ENCODE measurements at regions not wholly inside any gene's neighbourhood (a gene's known extent, or its start where the extent isn't known, plus 50 kb on each side); places are given as distances from the start of the nearest gene placed in this dataset.

GRCh38 chr11:129695571-129696308 is 119.9 kb upstream of the TMEM45B start:
- H3K4me1 Mint-ChIP-seq: peaks cover 4% of the 10 kb centered on the region
- H3K36me3 Mint-ChIP-seq: peaks cover 1% of the 10 kb centered on the region
- no peaks in the 10 kb centered on the region for H3K9me3 Mint-ChIP-seq
- no peak overlapping the region for H3K27ac Mint-ChIP-seq
- no peaks in the 10 kb centered on the region for H3K27me3 Mint-ChIP-seq
- H3K4me3 Mint-ChIP-seq: peak overlapping the region; percentile 88

- Mint-ChIP-seq H3K27ac (no peak overlapping the region), H3K36me3 (peaks cover 1% of the 10 kb centered on the region), H3K9me3 (no peaks in the 10 kb centered on the region), H3K27me3 (no peaks in the 10 kb centered on the region), H3K4me3 (peak overlapping the region; percentile 54), H3K4me1 (peaks cover 4% of the 10 kb centered on the region)
Observed at GRCh38 chr11:129696309-129696989, 119.2 kb upstream of the TMEM45B start.

- H3K36me3 Mint-ChIP-seq: no peaks in the 10 kb centered on the region
- H3K4me3 Mint-ChIP-seq: no peak overlapping the region
- H3K9me3 Mint-ChIP-seq: no peaks in the 10 kb centered on the region
- H3K27me3 Mint-ChIP-seq: no peaks in the 10 kb centered on the region
- peaks cover 4% of the 10 kb centered on the region for H3K4me1 Mint-ChIP-seq
- H3K27ac Mint-ChIP-seq: no peak overlapping the region
Observed at GRCh38 chr11:129698212-129698611, 117.4 kb upstream of the TMEM45B start.

- H3K4me1 Mint-ChIP-seq: peaks cover 4% of the 10 kb centered on the region
- H3K9me3 Mint-ChIP-seq: no peaks in the 10 kb centered on the region
- H3K4me3 Mint-ChIP-seq: no peak overlapping the region
- H3K36me3 Mint-ChIP-seq: no peaks in the 10 kb centered on the region
- H3K27me3 Mint-ChIP-seq: no peaks in the 10 kb centered on the region
- H3K27ac Mint-ChIP-seq: no peak overlapping the region
Observed at GRCh38 chr11:129699711-129700304, 115.8 kb upstream of the TMEM45B start.

GRCh38 chr11:129700701-129701100 is 114.9 kb upstream of the TMEM45B start:
- Mint-ChIP-seq H3K27me3 (no peaks in the 10 kb centered on the region), H3K27ac (no peak overlapping the region), H3K9me3 (no peaks in the 10 kb centered on the region), H3K36me3 (no peaks in the 10 kb centered on the region), H3K4me1 (peaks cover 2% of the 10 kb centered on the region), H3K4me3 (no peak overlapping the region)

GRCh38 chr11:129701706-129702105 is 113.9 kb upstream of the TMEM45B start:
- H3K9me3 Mint-ChIP-seq: no peaks in the 10 kb centered on the region
- H3K27ac Mint-ChIP-seq: no peak overlapping the region
- no peaks in the 10 kb centered on the region for H3K4me1 Mint-ChIP-seq
- H3K36me3 Mint-ChIP-seq: no peaks in the 10 kb centered on the region
- H3K27me3 Mint-ChIP-seq: no peaks in the 10 kb centered on the region
- no peak overlapping the region for H3K4me3 Mint-ChIP-seq

- Mint-ChIP-seq H3K9me3 (no peaks in the 10 kb centered on the region), H3K4me1 (no peaks in the 10 kb centered on the region), H3K36me3 (no peaks in the 10 kb centered on the region), H3K27ac (no peak overlapping the region), H3K4me3 (no peak overlapping the region), H3K27me3 (no peaks in the 10 kb centered on the region)
Observed at GRCh38 chr11:129702410-129703398, 112.9 kb upstream of the TMEM45B start.

GRCh38 chr11:129703846-129704245 is 111.8 kb upstream of the TMEM45B start:
- H3K9me3 Mint-ChIP-seq: no peaks in the 10 kb centered on the region
- H3K36me3 Mint-ChIP-seq: no peaks in the 10 kb centered on the region
- H3K27ac Mint-ChIP-seq: no peak overlapping the region
- H3K27me3 Mint-ChIP-seq: no peaks in the 10 kb centered on the region
- H3K4me3 Mint-ChIP-seq: no peak overlapping the region
- no peaks in the 10 kb centered on the region for H3K4me1 Mint-ChIP-seq

- no peak overlapping the region for H3K27ac Mint-ChIP-seq
- no peaks in the 10 kb centered on the region for H3K36me3 Mint-ChIP-seq
- no peaks in the 10 kb centered on the region for H3K27me3 Mint-ChIP-seq
- no peaks in the 10 kb centered on the region for H3K9me3 Mint-ChIP-seq
- no peak overlapping the region for H3K4me3 Mint-ChIP-seq
- no peaks in the 10 kb centered on the region for H3K4me1 Mint-ChIP-seq
Observed at GRCh38 chr11:129704831-129705230, 110.8 kb upstream of the TMEM45B start.

GRCh38 chr11:129705341-129705740 is 110.3 kb upstream of the TMEM45B start:
- no peak overlapping the region for H3K27ac Mint-ChIP-seq
- H3K36me3 Mint-ChIP-seq: no peaks in the 10 kb centered on the region
- H3K27me3 Mint-ChIP-seq: no peaks in the 10 kb centered on the region
- H3K9me3 Mint-ChIP-seq: no peaks in the 10 kb centered on the region
- no peaks in the 10 kb centered on the region for H3K4me1 Mint-ChIP-seq
- no peak overlapping the region for H3K4me3 Mint-ChIP-seq

GRCh38 chr11:129705933-129706332 is 109.7 kb upstream of the TMEM45B start:
- no peaks in the 10 kb centered on the region for H3K36me3 Mint-ChIP-seq
- H3K27me3 Mint-ChIP-seq: no peaks in the 10 kb centered on the region
- H3K4me3 Mint-ChIP-seq: no peak overlapping the region
- no peaks in the 10 kb centered on the region for H3K9me3 Mint-ChIP-seq
- no peaks in the 10 kb centered on the region for H3K4me1 Mint-ChIP-seq
- no peak overlapping the region for H3K27ac Mint-ChIP-seq

- no peaks in the 10 kb centered on the region for H3K27me3 Mint-ChIP-seq
- no peak overlapping the region for H3K4me3 Mint-ChIP-seq
- no peaks in the 10 kb centered on the region for H3K9me3 Mint-ChIP-seq
- peaks cover 2% of the 10 kb centered on the region for H3K36me3 Mint-ChIP-seq
- no peak overlapping the region for H3K27ac Mint-ChIP-seq
- no peaks in the 10 kb centered on the region for H3K4me1 Mint-ChIP-seq
Observed at GRCh38 chr11:129709801-129710398, 105.7 kb upstream of the TMEM45B start.

GRCh38 chr11:129710423-129710822 is 105.2 kb upstream of the TMEM45B start:
- no peaks in the 10 kb centered on the region for H3K9me3 Mint-ChIP-seq
- H3K27ac Mint-ChIP-seq: no peak overlapping the region
- H3K36me3 Mint-ChIP-seq: peaks cover 3% of the 10 kb centered on the region
- no peak overlapping the region for H3K4me3 Mint-ChIP-seq
- no peaks in the 10 kb centered on the region for H3K4me1 Mint-ChIP-seq
- no peaks in the 10 kb centered on the region for H3K27me3 Mint-ChIP-seq

GRCh38 chr11:129711760-129712159 is 103.9 kb upstream of the TMEM45B start:
- peaks cover 3% of the 10 kb centered on the region for H3K36me3 Mint-ChIP-seq
- H3K9me3 Mint-ChIP-seq: no peaks in the 10 kb centered on the region
- H3K27me3 Mint-ChIP-seq: no peaks in the 10 kb centered on the region
- H3K4me1 Mint-ChIP-seq: no peaks in the 10 kb centered on the region
- H3K4me3 Mint-ChIP-seq: no peak overlapping the region
- H3K27ac Mint-ChIP-seq: no peak overlapping the region
